Panc1 (cell line): ENCODE measurements at regions not wholly inside any gene's neighbourhood (a gene's known extent, or its start where the extent isn't known, plus 50 kb on each side); places are given as distances from the start of the nearest gene placed in this dataset.

Experiments used
- ATAC-seq: fragments of 200-7000 bp; cut with Tn5 transposase; 2 replicates; pipeline ENCODE4 v1.9.1; 2020; ENCODE audit warnings: mild to moderate bottlenecking, moderate library complexity
- BruUV-seq: library from RNA; stranded (reverse); fragments of 400-500 nt; replicated peaks from 2 replicates; lab custom pipeline; 2021; lab: Mats Ljungman, UMichigan
- CTCF ChIA-PET: fragments of 300-600 bp; sonication (Branson Sonifier 250); formaldehyde crosslinking; loops from one replicate; lab custom pipeline; 2022; ENCODE audit warnings: antibody characterized with exemption; lab: Charles Lee
- POLR2A ChIA-PET: fragments of 300-600 bp; sonication (Branson Sonifier 250); formaldehyde crosslinking; loops from one replicate; lab custom pipeline; 2022; ENCODE audit warnings: antibody characterized with exemption; lab: Charles Lee
- DNase-seq: peaks from one replicate; pipeline ENCODE4 v3.0.0-alpha.2; 2010; ENCODE audit warnings: low read depth, low spot score
- H3K27ac ChIP-seq: 2 replicates; pipeline ENCODE4 v1.5.1; 2011; ENCODE audit warnings: mild to moderate bottlenecking, low read length, inconsistent platforms
- H3K27me3 ChIP-seq: fragments of 200-500 bp; sonication (Bioruptor generic); 2 replicates; pipeline ENCODE4 v1.6.0; 2014; ENCODE audit warnings: low read length, inconsistent platforms; ENCODE audit not compliant: control insufficient read depth, insufficient read depth
- H3K36me3 ChIP-seq: fragments of 200-500 bp; sonication (Bioruptor generic); 2 replicates; pipeline ENCODE4 v1.5.1; 2014; ENCODE audit warnings: inconsistent platforms, mild to moderate bottlenecking, low read length, moderate library complexity; ENCODE audit not compliant: control insufficient read depth, insufficient read depth
- H3K4me1 ChIP-seq: 2 replicates; pipeline ENCODE4 v1.5.1; 2011; ENCODE audit warnings: inconsistent platforms, mild to moderate bottlenecking, low read length, moderate library complexity; ENCODE audit not compliant: control insufficient read depth, insufficient read depth
- H3K4me3 ChIP-seq, 2 experiments: 2 replicates each; pipeline ENCODE4 v1.5.1; 2011 to 2012; ENCODE audit warnings: low read depth in 2 of 2, low read length in 2 of 2, mild to moderate bottlenecking in 2 of 2, inconsistent platforms in 1 of 2, moderate library complexity in 1 of 2
- H3K9me3 ChIP-seq: fragments of 200-500 bp; sonication (Bioruptor generic); 2 replicates; pipeline ENCODE4 v1.5.1; 2014; ENCODE audit warnings: low read depth, mild to moderate bottlenecking, inconsistent platforms, low read length, moderate library complexity; ENCODE audit not compliant: control insufficient read depth, insufficient read depth
- POLR2AphosphoS5 ChIP-seq: IDR thresholded peaks from 2 replicates; pipeline ENCODE4 v1.6.1; 2012; ENCODE audit warnings: mild to moderate bottlenecking, low read depth, low read length, moderate library complexity
- SIN3A ChIP-seq: IDR thresholded peaks from 2 replicates; pipeline ENCODE4 v1.6.1; 2012; ENCODE audit warnings: low read depth, mild to moderate bottlenecking, low read length, moderate library complexity, borderline replicate concordance; ENCODE audit not compliant: insufficient read depth
- TCF7L2 ChIP-seq: IDR thresholded peaks from 2 replicates; pipeline ENCODE4 v1.6.1; 2011; ENCODE audit warnings: mild to moderate bottlenecking, low read depth, low read length, inconsistent platforms
- in situ Hi-C: cut with HindIII; loops from 2 replicates; pipeline ENCODE4 v1.10.0; 2016; ENCODE audit warnings: low sequenced_read_pairs, low pct_unique_long_range_greater_than_20kb
- intact Hi-C: fragments of 100-400 bp; cut with micrococcal nuclease; formaldehyde crosslinking; loops from one replicate; pipeline ENCODE4 v1.10.0; 2022; ENCODE audit not compliant: unreplicated experiment
- TF ChIP-seq, protein P1 (sequence below), 2 experiments: IDR thresholded peaks; 2 replicates each; pipeline ENCODE4 v1.6.1; 2011 to 2012; ENCODE audit warnings: low read depth in 2 of 2, control low read depth in 1 of 2, low read length in 1 of 2, mild to moderate bottlenecking in 1 of 2, moderate library complexity in 1 of 2; ENCODE audit not compliant: insufficient read depth in 1 of 2
- TF ChIP-seq, protein P2 (sequence below): fragments of 450-650 bp; IDR thresholded peaks from 2 replicates; pipeline ENCODE4 v1.5.1; 2017; ENCODE audit warnings: mild to moderate bottlenecking

DNA sequence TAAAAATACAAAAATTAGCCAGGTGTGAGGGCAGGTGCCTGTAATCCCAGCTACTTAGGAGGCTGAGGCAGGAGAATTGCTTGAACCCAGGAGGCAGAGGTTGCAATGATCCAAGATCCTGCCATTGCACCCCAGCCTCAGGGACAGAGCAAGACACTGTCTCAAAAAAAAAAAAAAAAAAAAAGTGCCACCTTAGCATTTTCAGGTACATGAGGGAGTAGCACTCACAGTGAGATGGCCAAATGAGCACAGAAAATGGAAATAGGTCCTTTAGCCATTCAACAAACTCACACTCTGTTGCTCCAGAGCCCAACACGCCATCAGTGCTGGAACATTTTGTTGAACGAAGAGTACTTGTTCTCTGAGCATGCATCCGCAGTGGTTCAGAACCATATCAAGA is 75.2 kb upstream of the MYL2 start:
- Histone ChIP-seq H3K27ac (no peak overlapping the region), H3K4me3 (no peak overlapping the region), H3K27me3 (no peaks in the 10 kb centered on the region; the same call in 1 of the 2 replicates), H3K9me3 (no peaks in the 10 kb centered on the region; the same call in 1 of the 2 replicates), H3K4me1 (no peaks in the 10 kb centered on the region), H3K36me3 (no peaks in the 10 kb centered on the region)
- TF ChIP-seq, protein P1, sequence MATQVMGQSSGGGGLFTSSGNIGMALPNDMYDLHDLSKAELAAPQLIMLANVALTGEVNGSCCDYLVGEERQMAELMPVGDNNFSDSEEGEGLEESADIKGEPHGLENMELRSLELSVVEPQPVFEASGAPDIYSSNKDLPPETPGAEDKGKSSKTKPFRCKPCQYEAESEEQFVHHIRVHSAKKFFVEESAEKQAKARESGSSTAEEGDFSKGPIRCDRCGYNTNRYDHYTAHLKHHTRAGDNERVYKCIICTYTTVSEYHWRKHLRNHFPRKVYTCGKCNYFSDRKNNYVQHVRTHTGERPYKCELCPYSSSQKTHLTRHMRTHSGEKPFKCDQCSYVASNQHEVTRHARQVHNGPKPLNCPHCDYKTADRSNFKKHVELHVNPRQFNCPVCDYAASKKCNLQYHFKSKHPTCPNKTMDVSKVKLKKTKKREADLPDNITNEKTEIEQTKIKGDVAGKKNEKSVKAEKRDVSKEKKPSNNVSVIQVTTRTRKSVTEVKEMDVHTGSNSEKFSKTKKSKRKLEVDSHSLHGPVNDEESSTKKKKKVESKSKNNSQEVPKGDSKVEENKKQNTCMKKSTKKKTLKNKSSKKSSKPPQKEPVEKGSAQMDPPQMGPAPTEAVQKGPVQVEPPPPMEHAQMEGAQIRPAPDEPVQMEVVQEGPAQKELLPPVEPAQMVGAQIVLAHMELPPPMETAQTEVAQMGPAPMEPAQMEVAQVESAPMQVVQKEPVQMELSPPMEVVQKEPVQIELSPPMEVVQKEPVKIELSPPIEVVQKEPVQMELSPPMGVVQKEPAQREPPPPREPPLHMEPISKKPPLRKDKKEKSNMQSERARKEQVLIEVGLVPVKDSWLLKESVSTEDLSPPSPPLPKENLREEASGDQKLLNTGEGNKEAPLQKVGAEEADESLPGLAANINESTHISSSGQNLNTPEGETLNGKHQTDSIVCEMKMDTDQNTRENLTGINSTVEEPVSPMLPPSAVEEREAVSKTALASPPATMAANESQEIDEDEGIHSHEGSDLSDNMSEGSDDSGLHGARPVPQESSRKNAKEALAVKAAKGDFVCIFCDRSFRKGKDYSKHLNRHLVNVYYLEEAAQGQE (IDR thresholded peaks at IDR 0.05; ENCODE audit: insufficient read depth in 1 of 2, low read depth in 2 of 2, low read length in 1 of 2) = no peak
- TF ChIP-seq, protein P2, sequence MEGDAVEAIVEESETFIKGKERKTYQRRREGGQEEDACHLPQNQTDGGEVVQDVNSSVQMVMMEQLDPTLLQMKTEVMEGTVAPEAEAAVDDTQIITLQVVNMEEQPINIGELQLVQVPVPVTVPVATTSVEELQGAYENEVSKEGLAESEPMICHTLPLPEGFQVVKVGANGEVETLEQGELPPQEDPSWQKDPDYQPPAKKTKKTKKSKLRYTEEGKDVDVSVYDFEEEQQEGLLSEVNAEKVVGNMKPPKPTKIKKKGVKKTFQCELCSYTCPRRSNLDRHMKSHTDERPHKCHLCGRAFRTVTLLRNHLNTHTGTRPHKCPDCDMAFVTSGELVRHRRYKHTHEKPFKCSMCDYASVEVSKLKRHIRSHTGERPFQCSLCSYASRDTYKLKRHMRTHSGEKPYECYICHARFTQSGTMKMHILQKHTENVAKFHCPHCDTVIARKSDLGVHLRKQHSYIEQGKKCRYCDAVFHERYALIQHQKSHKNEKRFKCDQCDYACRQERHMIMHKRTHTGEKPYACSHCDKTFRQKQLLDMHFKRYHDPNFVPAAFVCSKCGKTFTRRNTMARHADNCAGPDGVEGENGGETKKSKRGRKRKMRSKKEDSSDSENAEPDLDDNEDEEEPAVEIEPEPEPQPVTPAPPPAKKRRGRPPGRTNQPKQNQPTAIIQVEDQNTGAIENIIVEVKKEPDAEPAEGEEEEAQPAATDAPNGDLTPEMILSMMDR = no peak
- no peak for TF ChIP-seq SIN3A
- TF ChIP-seq POLR2AphosphoS5 = no peak
- TF ChIP-seq TCF7L2 = no peak
- intact Hi-C loops (no loop called here), in situ Hi-C loops (no loop called here)
- BruUV-seq = no TSS peak
- ATAC-seq = no peak
- ChIA-PET CTCF (no interaction called here), POLR2A (interaction anchor here (0.5 kb wide), 1 partner anchor 783 kb away, joined by 11 read pairs; no protein-coding TSS in a partner anchor)
- no peak for DNase-seq

DNA sequence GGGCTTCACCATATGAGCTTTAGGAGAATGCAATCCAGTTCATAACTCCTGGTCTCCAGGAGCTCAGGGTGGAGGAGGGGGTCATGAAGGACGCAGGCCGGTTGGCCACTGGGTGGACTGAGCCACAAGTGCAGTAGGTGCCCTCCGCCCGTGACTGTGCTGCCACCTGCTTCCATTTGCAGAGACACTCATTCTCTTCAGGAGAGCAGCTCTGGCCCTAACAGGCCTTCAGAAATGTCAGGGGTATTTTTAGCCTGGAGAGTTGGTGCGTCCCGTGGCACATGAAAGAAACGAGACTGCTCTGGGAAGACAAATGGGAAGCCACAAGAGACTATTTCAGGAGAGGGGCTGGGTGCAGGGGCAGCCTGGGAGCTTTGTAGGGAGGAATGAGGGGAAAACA is 74.6 kb upstream of the MYL2 start:
- in situ Hi-C loops = no loop called here
- ATAC-seq (no peak), DNase-seq (no peak)
- no TSS peak for BruUV-seq
- ChIA-PET CTCF (no interaction called here), POLR2A (no interaction called here)
- Histone ChIP-seq H3K4me3 (no peak overlapping the region), H3K27ac (no peak overlapping the region), H3K27me3 (no peaks in the 10 kb centered on the region; the same call in 1 of the 2 replicates), H3K9me3 (no peaks in the 10 kb centered on the region; the same call in 1 of the 2 replicates), H3K36me3 (no peaks in the 10 kb centered on the region), H3K4me1 (no peaks in the 10 kb centered on the region)
- TF ChIP-seq SIN3A (no peak), POLR2AphosphoS5 (no peak), TCF7L2 (no peak)
- TF ChIP-seq, protein P2 = no peak
- TF ChIP-seq, protein P1 (IDR thresholded peaks at IDR 0.05; ENCODE audit: insufficient read depth in 1 of 2, low read depth in 2 of 2, low read length in 1 of 2) = no peak
- intact Hi-C loops = no loop called here
